Fibroblast of peridontal ligament (primary cell): ENCODE measurements at regions not wholly inside any gene's neighbourhood (a gene's known extent, or its start where the extent isn't known, plus 50 kb on each side); places are given as distances from the start of the nearest gene placed in this dataset.
"Not testable (repeated sequence)": the region's sequence is repeated elsewhere in the genome, so short reads cannot be mapped to it uniquely, and the experiment has no call there.

Experiments used
- DNase-seq: peaks from one replicate; pipeline ENCODE4 v3.0.0-alpha.2; 2010; ENCODE audit errors: extremely low read depth

- no peak for DNase-seq
Measured at GRCh38 chr15:70578196-70578595, 185.2 kb downstream of the UACA start.

GRCh38 chr15:70576696-70577095 is 186.7 kb downstream of the UACA start:
- no peak for DNase-seq

- no peak for DNase-seq
Measured at GRCh38 chr15:70576276-70576675, 187.1 kb downstream of the UACA start.

- DNase-seq: peak; percentile 87
Measured at GRCh38 chr15:70575231-70576226, 187.8 kb downstream of the UACA start.

- DNase-seq: not testable (repeated sequence)
Measured at GRCh38 chr15:70574325-70574724, 189.0 kb downstream of the UACA start.

GRCh38 chr15:70573121-70573850 is 190.1 kb downstream of the UACA start:
- no peak for DNase-seq

- no peak for DNase-seq
Measured at GRCh38 chr15:70569714-70570231, 193.6 kb downstream of the UACA start.

GRCh38 chr15:70569091-70569713 is 194.2 kb downstream of the UACA start:
- peak; percentile 87 for DNase-seq

- no peak for DNase-seq
Measured at GRCh38 chr15:70566989-70567388, 196.4 kb downstream of the UACA start.

GRCh38 chr15:70566047-70566835 is 197.1 kb downstream of the UACA start:
- DNase-seq: no peak

- DNase-seq: no peak
Measured at GRCh38 chr15:70563561-70564095, 199.7 kb downstream of the UACA start.

- DNase-seq: no peak
Measured at GRCh38 chr15:70562906-70563305, 200.5 kb downstream of the UACA start.

- DNase-seq: no peak
Measured at GRCh38 chr15:70561885-70562284, 201.5 kb downstream of the UACA start.

- DNase-seq: no peak
Measured at GRCh38 chr15:70560617-70561328, 202.6 kb downstream of the UACA start.

- DNase-seq: peak; percentile 17
Measured at GRCh38 chr15:70559265-70560239, 203.8 kb downstream of the UACA start.

- DNase-seq: no peak
Measured at GRCh38 chr15:70558406-70559264, 204.7 kb downstream of the UACA start.

- DNase-seq: no peak
Measured at GRCh38 chr15:70557521-70558258, 205.7 kb downstream of the UACA start.
